GM13977 (cell line): ENCODE measurements at regions not wholly inside any gene's neighbourhood (a gene's known extent, or its start where the extent isn't known, plus 50 kb on each side); places are given as distances from the start of the nearest gene placed in this dataset.

Experiments
- DNase-seq: peaks from one replicate; pipeline ENCODE4 v3.0.0; 2012; ENCODE audit warnings: low spot score
- CTCF ChIP-seq: IDR thresholded peaks from 2 replicates; pipeline ENCODE4 v1.5.1; 2012; ENCODE audit warnings: mild to moderate bottlenecking, control low read depth; ENCODE audit not compliant: insufficient read depth; ENCODE audit errors: extremely low read depth, missing control alignments
- in situ Hi-C: fragments of 300-500 bp; cut with MboI; formaldehyde crosslinking; loops from one replicate; pipeline ENCODE4 v1.12.0; 2022; ENCODE audit warnings: low sequenced_read_pairs, low pct_unique_long_range_greater_than_20kb, mixed read lengths, inconsistent platforms; ENCODE audit not compliant: unreplicated experiment

- in situ Hi-C loops: no loop called here
- TF ChIP-seq CTCF: no peak
- no peak for DNase-seq
Observed at GRCh38 chr5:8813180-8813579, 732.7 kb downstream of the SEMA5A start.

- TF ChIP-seq CTCF: no peak
- DNase-seq: no peak
- in situ Hi-C loops: no loop called here
Observed at GRCh38 chr5:8814105-8814504, 731.8 kb downstream of the SEMA5A start.

GRCh38 chr5:8824371-8824770 is 721.5 kb downstream of the SEMA5A start:
- in situ Hi-C loops: no loop called here
- TF ChIP-seq CTCF: no peak
- DNase-seq: no peak

- TF ChIP-seq CTCF: no peak
- in situ Hi-C loops: no loop called here
- DNase-seq: no peak
Observed at GRCh38 chr5:8825139-8825757, 720.6 kb downstream of the SEMA5A start.

GRCh38 chr5:8826508-8826907 is 719.4 kb downstream of the SEMA5A start:
- no peak for TF ChIP-seq CTCF

GRCh38 chr5:8827696-8828095 is 718.2 kb downstream of the SEMA5A start:
- no peak for DNase-seq
- in situ Hi-C loops: no loop called here
- no peak for TF ChIP-seq CTCF

More at GRCh38 chr5:8826508-8826907, 719.4 kb downstream of the SEMA5A start:
- in situ Hi-C loops: no loop called here
- DNase-seq: no peak
